ENCODE measurements at regions not wholly inside any gene's neighbourhood (a gene's known extent, or its start where the extent isn't known, plus 50 kb on each side); places are given as distances from the start of the nearest gene placed in this dataset.

- H3K9ac ChIP-seq (ENCODE audit: low read length in 5 of 5), result no peak overlapping the region
- no peaks in the 10 kb centered on the region for H3K4me1 ChIP-seq (ENCODE audit: control insufficient read depth in 5 of 5, insufficient read depth in 5 of 5, low read length in 5 of 5)
- H3K27ac ChIP-seq (ENCODE audit: low read depth, low read length), result no peak overlapping the region
- H3K4me3 ChIP-seq (ENCODE audit: low read depth in 1 of 5, low read length in 5 of 5), result no peak overlapping the region
- H3K9me3 ChIP-seq (ENCODE audit: control insufficient read depth in 5 of 5, low read length in 5 of 5), result peaks cover 0 to 2% (median 0%) of the 10 kb centered on the region in 5 donors
- H3K27me3 ChIP-seq (ENCODE audit: control insufficient read depth in 5 of 5, insufficient read depth in 4 of 5, low read length in 5 of 5), result no peaks in the 10 kb centered on the region
- H3K36me3 ChIP-seq (ENCODE audit: control insufficient read depth in 5 of 5, insufficient read depth in 5 of 5, low read length in 5 of 5), result no peaks in the 10 kb centered on the region
These were observed 73.7 kb upstream of the GUCY1A1 start for GRCh38 chr4:155592938-155593297.

DNA sequence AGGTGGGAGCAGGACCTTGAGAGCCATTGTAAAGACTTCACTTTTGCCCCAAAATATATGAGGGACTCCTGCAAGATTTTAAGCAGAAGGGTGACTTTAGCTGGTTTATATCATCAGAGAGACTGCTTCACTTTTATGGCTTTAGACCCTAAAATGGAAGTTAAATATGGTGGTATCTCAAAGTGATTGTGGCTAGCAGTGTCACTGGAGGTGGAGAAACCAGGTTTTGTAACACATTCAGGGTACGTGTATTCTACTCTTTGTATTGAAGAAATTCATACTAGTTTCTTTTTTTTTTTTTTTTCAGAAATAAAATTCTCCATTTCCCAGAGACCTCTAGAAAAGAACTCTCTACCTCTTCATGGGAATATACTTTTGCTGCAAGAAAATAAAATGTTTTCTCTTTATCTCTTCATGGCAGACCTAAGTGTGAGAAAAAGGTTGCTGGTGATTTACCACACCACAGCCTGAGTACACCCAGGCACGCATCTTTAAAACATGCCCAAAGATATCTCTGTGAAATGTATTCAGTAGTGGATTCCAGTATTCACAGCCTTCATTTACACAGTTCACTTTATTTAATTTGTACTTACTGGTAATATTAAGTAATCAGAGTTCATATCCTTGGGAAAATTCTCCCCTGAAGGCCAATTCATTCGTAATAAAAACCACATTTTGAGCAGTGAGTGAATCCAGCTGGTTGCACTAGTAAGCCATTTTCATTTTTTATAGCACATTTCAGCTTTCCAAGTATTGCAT is 74.3 kb upstream of the GUCY1A1 start:
- no peak overlapping the region for H3K27ac ChIP-seq (ENCODE audit: low read depth, low read length)
- H3K4me1 ChIP-seq (ENCODE audit: control insufficient read depth in 5 of 5, insufficient read depth in 5 of 5, low read length in 5 of 5), result no peaks in the 10 kb centered on the region
- no peak overlapping the region for H3K4me3 ChIP-seq (ENCODE audit: low read depth in 1 of 5, low read length in 5 of 5)
- H3K36me3 ChIP-seq (ENCODE audit: control insufficient read depth in 5 of 5, insufficient read depth in 5 of 5, low read length in 5 of 5), result no peaks in the 10 kb centered on the region
- peaks cover 0 to 2% (median 0%) of the 10 kb centered on the region in 5 donors for H3K9me3 ChIP-seq (ENCODE audit: control insufficient read depth in 5 of 5, low read length in 5 of 5)
- no peak overlapping the region for H3K9ac ChIP-seq (ENCODE audit: low read length in 5 of 5)
- H3K27me3 ChIP-seq (ENCODE audit: control insufficient read depth in 5 of 5, insufficient read depth in 4 of 5, low read length in 5 of 5), result no peaks in the 10 kb centered on the region

- Histone ChIP-seq H3K9me3 (ENCODE audit: control insufficient read depth in 5 of 5, low read length in 5 of 5) (peaks cover 0 to 2% (median 0%) of the 10 kb centered on the region in 5 donors), H3K36me3 (ENCODE audit: control insufficient read depth in 5 of 5, insufficient read depth in 5 of 5, low read length in 5 of 5) (no peaks in the 10 kb centered on the region), H3K27me3 (ENCODE audit: control insufficient read depth in 5 of 5, insufficient read depth in 4 of 5, low read length in 5 of 5) (no peaks in the 10 kb centered on the region), H3K27ac (ENCODE audit: low read depth, low read length) (no peak overlapping the region), H3K9ac (ENCODE audit: low read length in 5 of 5) (no peak overlapping the region), H3K4me1 (ENCODE audit: control insufficient read depth in 5 of 5, insufficient read depth in 5 of 5, low read length in 5 of 5) (no peaks in the 10 kb centered on the region), H3K4me3 (ENCODE audit: low read depth in 1 of 5, low read length in 5 of 5) (no peak overlapping the region)
These were observed 74.9 kb upstream of the GUCY1A1 start for GRCh38 chr4:155591738-155592143.

DNA sequence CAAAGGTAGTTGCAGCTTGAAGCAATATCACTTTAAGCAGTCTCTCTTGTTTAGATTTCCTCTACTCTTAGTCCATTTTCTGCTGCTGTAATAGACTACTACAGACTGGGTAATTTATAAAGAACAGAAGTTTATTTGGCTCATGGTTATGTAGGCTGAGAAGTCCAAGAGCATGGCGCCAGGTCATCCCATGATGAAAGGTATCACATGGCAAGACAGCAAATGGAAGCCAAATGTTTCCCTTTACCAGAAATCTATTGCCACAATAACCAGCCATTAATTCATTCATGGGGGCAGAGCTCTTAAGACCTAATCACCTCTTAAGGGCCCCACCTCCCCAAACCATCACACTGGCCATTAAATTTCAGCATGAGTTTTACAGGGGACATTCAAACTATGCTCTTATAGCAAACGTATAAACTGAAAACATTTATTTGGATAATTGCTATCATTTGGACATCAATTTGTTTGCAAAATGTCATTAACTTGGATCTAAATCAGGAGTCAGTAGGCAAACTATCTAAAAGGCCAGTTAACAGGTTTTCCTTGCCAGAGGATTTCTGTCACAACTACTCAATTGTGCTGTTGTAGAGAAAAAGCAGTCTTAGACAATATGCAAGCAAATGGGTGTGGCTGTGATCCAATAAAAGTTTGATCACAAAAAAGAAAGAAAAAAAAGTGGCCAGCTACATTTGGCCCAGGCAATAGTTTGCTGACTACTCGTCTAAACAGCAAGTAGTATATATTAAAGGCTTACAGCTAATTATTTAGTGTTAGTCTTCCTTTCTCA is 75.7 kb upstream of the GUCY1A1 start:
- no peaks in the 10 kb centered on the region for H3K4me1 ChIP-seq (ENCODE audit: control insufficient read depth in 5 of 5, insufficient read depth in 5 of 5, low read length in 5 of 5)
- H3K27me3 ChIP-seq (ENCODE audit: control insufficient read depth in 5 of 5, insufficient read depth in 4 of 5, low read length in 5 of 5), result no peaks in the 10 kb centered on the region
- H3K36me3 ChIP-seq (ENCODE audit: control insufficient read depth in 5 of 5, insufficient read depth in 5 of 5, low read length in 5 of 5), result no peaks in the 10 kb centered on the region
- H3K4me3 ChIP-seq (ENCODE audit: low read depth in 1 of 5, low read length in 5 of 5), result no peak overlapping the region
- H3K27ac ChIP-seq (ENCODE audit: low read depth, low read length), result no peak overlapping the region
- peaks cover 0 to 2% (median 0%) of the 10 kb centered on the region in 5 donors for H3K9me3 ChIP-seq (ENCODE audit: control insufficient read depth in 5 of 5, low read length in 5 of 5)
- no peak overlapping the region for H3K9ac ChIP-seq (ENCODE audit: low read length in 5 of 5)

- Histone ChIP-seq H3K4me3 (ENCODE audit: low read depth in 1 of 5, low read length in 5 of 5) (no peak overlapping the region), H3K27me3 (ENCODE audit: control insufficient read depth in 5 of 5, insufficient read depth in 4 of 5, low read length in 5 of 5) (no peaks in the 10 kb centered on the region), H3K9ac (ENCODE audit: low read length in 5 of 5) (no peak overlapping the region), H3K27ac (ENCODE audit: low read depth, low read length) (no peak overlapping the region), H3K9me3 (ENCODE audit: control insufficient read depth in 5 of 5, low read length in 5 of 5) (peaks cover 0 to 2% (median 0%) of the 10 kb centered on the region in 5 donors), H3K36me3 (ENCODE audit: control insufficient read depth in 5 of 5, insufficient read depth in 5 of 5, low read length in 5 of 5) (no peaks in the 10 kb centered on the region), H3K4me1 (ENCODE audit: control insufficient read depth in 5 of 5, insufficient read depth in 5 of 5, low read length in 5 of 5) (no peaks in the 10 kb centered on the region)
These were observed 78.2 kb upstream of the GUCY1A1 start for GRCh38 chr4:155588437-155588836.

GRCh38 chr4:155587766-155588165 is 78.9 kb upstream of the GUCY1A1 start:
- Histone ChIP-seq H3K9me3 (ENCODE audit: control insufficient read depth in 5 of 5, low read length in 5 of 5) (peaks cover 0 to 2% (median 0%) of the 10 kb centered on the region in 5 donors), H3K4me3 (ENCODE audit: low read depth in 1 of 5, low read length in 5 of 5) (no peak overlapping the region), H3K27ac (ENCODE audit: low read depth, low read length) (no peak overlapping the region), H3K36me3 (ENCODE audit: control insufficient read depth in 5 of 5, insufficient read depth in 5 of 5, low read length in 5 of 5) (no peaks in the 10 kb centered on the region), H3K9ac (ENCODE audit: low read length in 5 of 5) (no peak overlapping the region), H3K4me1 (ENCODE audit: control insufficient read depth in 5 of 5, insufficient read depth in 5 of 5, low read length in 5 of 5) (peaks cover 0 to 5% (median 0%) of the 10 kb centered on the region in 5 donors), H3K27me3 (ENCODE audit: control insufficient read depth in 5 of 5, insufficient read depth in 4 of 5, low read length in 5 of 5) (no peaks in the 10 kb centered on the region)

GRCh38 chr4:155582971-155583437 is 83.6 kb upstream of the GUCY1A1 start:
- Histone ChIP-seq H3K4me3 (ENCODE audit: low read depth in 1 of 5, low read length in 5 of 5) (no peak overlapping the region), H3K27me3 (ENCODE audit: control insufficient read depth in 5 of 5, insufficient read depth in 4 of 5, low read length in 5 of 5) (no peaks in the 10 kb centered on the region), H3K9ac (ENCODE audit: low read length in 5 of 5) (no peak overlapping the region), H3K27ac (ENCODE audit: low read depth, low read length) (no peak overlapping the region), H3K9me3 (ENCODE audit: control insufficient read depth in 5 of 5, low read length in 5 of 5) (no peaks in the 10 kb centered on the region), H3K36me3 (ENCODE audit: control insufficient read depth in 5 of 5, insufficient read depth in 5 of 5, low read length in 5 of 5) (no peaks in the 10 kb centered on the region), H3K4me1 (ENCODE audit: control insufficient read depth in 5 of 5, insufficient read depth in 5 of 5, low read length in 5 of 5) (peaks cover 0 to 13% (median 10%) of the 10 kb centered on the region in 5 donors)

- Histone ChIP-seq H3K9ac (ENCODE audit: low read length in 5 of 5) (no peak overlapping the region), H3K27ac (ENCODE audit: low read depth, low read length) (no peak overlapping the region), H3K4me1 (ENCODE audit: control insufficient read depth in 5 of 5, insufficient read depth in 5 of 5, low read length in 5 of 5) (peaks cover 0 to 13% (median 11%) of the 10 kb centered on the region in 5 donors)
These were observed 84.6 kb upstream of the GUCY1A1 start for GRCh38 chr4:155582041-155582440.

GRCh38 chr4:155578726-155579370 is 87.8 kb upstream of the GUCY1A1 start:
- Histone ChIP-seq H3K27me3 (ENCODE audit: control insufficient read depth in 5 of 5, insufficient read depth in 4 of 5, low read length in 5 of 5) (no peaks in the 10 kb centered on the region), H3K9ac (ENCODE audit: low read length in 5 of 5) (no peak overlapping the region), H3K27ac (ENCODE audit: low read depth, low read length) (no peak overlapping the region), H3K4me3 (ENCODE audit: low read depth in 1 of 5, low read length in 5 of 5) (no peak overlapping the region), H3K4me1 (ENCODE audit: control insufficient read depth in 5 of 5, insufficient read depth in 5 of 5, low read length in 5 of 5) (peaks cover 0 to 13% (median 11%) of the 10 kb centered on the region in 5 donors), H3K36me3 (ENCODE audit: control insufficient read depth in 5 of 5, insufficient read depth in 5 of 5, low read length in 5 of 5) (no peaks in the 10 kb centered on the region), H3K9me3 (ENCODE audit: control insufficient read depth in 5 of 5, low read length in 5 of 5) (no peaks in the 10 kb centered on the region)

More at GRCh38 chr4:155582041-155582440, 84.6 kb upstream of the GUCY1A1 start:
- H3K36me3 ChIP-seq (ENCODE audit: control insufficient read depth in 5 of 5, insufficient read depth in 5 of 5, low read length in 5 of 5), result no peaks in the 10 kb centered on the region
- H3K9me3 ChIP-seq (ENCODE audit: control insufficient read depth in 5 of 5, low read length in 5 of 5), result no peaks in the 10 kb centered on the region
- H3K27me3 ChIP-seq (ENCODE audit: control insufficient read depth in 5 of 5, insufficient read depth in 4 of 5, low read length in 5 of 5), result no peaks in the 10 kb centered on the region
- no peak overlapping the region for H3K4me3 ChIP-seq (ENCODE audit: low read depth in 1 of 5, low read length in 5 of 5)

- Histone ChIP-seq H3K9ac (ENCODE audit: low read length in 5 of 5) (no peak overlapping the region), H3K27me3 (ENCODE audit: control insufficient read depth in 5 of 5, insufficient read depth in 4 of 5, low read length in 5 of 5) (no peaks in the 10 kb centered on the region), H3K27ac (ENCODE audit: low read depth, low read length) (no peak overlapping the region), H3K4me3 (ENCODE audit: low read depth in 1 of 5, low read length in 5 of 5) (no peak overlapping the region), H3K4me1 (ENCODE audit: control insufficient read depth in 5 of 5, insufficient read depth in 5 of 5, low read length in 5 of 5) (peaks cover 0 to 13% (median 11%) of the 10 kb centered on the region in 5 donors), H3K36me3 (ENCODE audit: control insufficient read depth in 5 of 5, insufficient read depth in 5 of 5, low read length in 5 of 5) (no peaks in the 10 kb centered on the region), H3K9me3 (ENCODE audit: control insufficient read depth in 5 of 5, low read length in 5 of 5) (no peaks in the 10 kb centered on the region)
These were observed 88.4 kb upstream of the GUCY1A1 start for GRCh38 chr4:155578219-155578618.

Data from subcutaneous abdominal adipose tissue (tissue), 5 donors.